ENCODE measurements at regions not wholly inside any gene's neighbourhood (a gene's known extent, or its start where the extent isn't known, plus 50 kb on each side); places are given as distances from the start of the nearest gene placed in this dataset.
"Not testable (repeated sequence)": the region's sequence is repeated elsewhere in the genome, so short reads cannot be mapped to it uniquely, and the experiment has no call there.

- no peaks in the 10 kb centered on the region for H3K4me1 ChIP-seq
- H3K4me3 ChIP-seq: no peak overlapping the region
- H3K36me3 ChIP-seq: no peaks in the 10 kb centered on the region
- DNase-seq (ENCODE audit: low spot score in 2 of 2): no peak
- no peaks in the 10 kb centered on the region for H3K27me3 ChIP-seq
- H3K27ac ChIP-seq: no peak overlapping the region
- intact Hi-C loops (cut with DNase I): no loop called here
- no peaks in the 10 kb centered on the region for H3K9me3 ChIP-seq
- TF ChIP-seq, protein P1, sequence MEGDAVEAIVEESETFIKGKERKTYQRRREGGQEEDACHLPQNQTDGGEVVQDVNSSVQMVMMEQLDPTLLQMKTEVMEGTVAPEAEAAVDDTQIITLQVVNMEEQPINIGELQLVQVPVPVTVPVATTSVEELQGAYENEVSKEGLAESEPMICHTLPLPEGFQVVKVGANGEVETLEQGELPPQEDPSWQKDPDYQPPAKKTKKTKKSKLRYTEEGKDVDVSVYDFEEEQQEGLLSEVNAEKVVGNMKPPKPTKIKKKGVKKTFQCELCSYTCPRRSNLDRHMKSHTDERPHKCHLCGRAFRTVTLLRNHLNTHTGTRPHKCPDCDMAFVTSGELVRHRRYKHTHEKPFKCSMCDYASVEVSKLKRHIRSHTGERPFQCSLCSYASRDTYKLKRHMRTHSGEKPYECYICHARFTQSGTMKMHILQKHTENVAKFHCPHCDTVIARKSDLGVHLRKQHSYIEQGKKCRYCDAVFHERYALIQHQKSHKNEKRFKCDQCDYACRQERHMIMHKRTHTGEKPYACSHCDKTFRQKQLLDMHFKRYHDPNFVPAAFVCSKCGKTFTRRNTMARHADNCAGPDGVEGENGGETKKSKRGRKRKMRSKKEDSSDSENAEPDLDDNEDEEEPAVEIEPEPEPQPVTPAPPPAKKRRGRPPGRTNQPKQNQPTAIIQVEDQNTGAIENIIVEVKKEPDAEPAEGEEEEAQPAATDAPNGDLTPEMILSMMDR (IDR thresholded peaks at IDR 0.05): no peak
These were observed 55.1 kb upstream of the PELI2 start for GRCh38 chr14:56063131-56063530.

DNA sequence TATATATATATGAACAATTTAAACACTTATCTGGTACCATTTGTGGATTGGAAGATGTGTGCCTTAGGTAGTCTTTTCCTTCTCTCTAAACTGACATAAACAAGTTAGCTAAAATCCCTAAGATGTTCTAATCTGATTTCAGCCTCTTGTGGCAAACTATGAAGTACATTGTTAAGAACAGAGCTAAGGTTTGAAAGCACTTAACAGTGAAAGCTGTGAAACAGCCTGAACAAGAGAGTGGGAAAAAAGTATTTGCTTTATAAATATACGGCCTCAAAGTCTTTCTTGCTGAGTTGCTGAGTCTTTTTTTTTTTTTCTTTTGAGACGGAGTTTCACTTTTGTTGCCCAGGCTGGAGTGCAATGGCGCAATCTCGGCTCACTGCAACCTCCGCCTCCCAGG lies 53.7 kb upstream of the PELI2 start:
- TF ChIP-seq, protein P1 (IDR thresholded peaks at IDR 0.05): no peak
- Histone ChIP-seq H3K4me1 (no peaks in the 10 kb centered on the region), H3K36me3 (no peaks in the 10 kb centered on the region), H3K27ac (no peak overlapping the region), H3K27me3 (no peaks in the 10 kb centered on the region), H3K4me3 (no peak overlapping the region), H3K9me3 (no peaks in the 10 kb centered on the region)
- no peak for DNase-seq (ENCODE audit: low spot score in 2 of 2)
- intact Hi-C loops (cut with DNase I): no loop called here

DNA sequence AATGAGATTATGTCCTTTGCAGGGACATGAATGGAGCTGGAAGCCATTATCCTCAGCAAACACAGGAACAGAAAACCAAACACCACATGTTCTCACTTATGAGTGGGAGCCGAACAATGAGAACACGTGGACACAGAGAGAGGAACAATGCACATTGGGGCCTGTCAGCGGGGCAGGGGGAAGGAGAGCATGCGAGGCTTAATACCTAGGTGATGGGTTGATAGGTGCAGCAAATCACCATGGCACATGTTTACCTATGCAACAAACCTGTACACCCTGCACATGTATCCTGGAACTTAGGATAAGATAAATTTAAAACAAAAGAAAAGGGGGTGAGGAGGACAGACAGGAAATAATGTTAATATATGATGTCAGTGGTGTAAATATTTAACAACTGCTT lies 53.0 kb upstream of the PELI2 start:
- DNase-seq (ENCODE audit: low spot score in 2 of 2); H3K27ac ChIP-seq; H3K4me1 ChIP-seq; H3K27me3 ChIP-seq; H3K4me3 ChIP-seq; intact Hi-C loops (cut with DNase I); H3K36me3 ChIP-seq; H3K9me3 ChIP-seq: not testable (repeated sequence)

- intact Hi-C loops (cut with DNase I): no loop called here
- H3K27ac ChIP-seq: no peak overlapping the region
- no peak overlapping the region for H3K4me3 ChIP-seq
These were observed 52.5 kb upstream of the PELI2 start for GRCh38 chr14:56065621-56066290.

More at GRCh38 chr14:56065621-56066290, 52.5 kb upstream of the PELI2 start:
- no peak for DNase-seq (ENCODE audit: low spot score in 2 of 2)
- no peaks in the 10 kb centered on the region for H3K4me1 ChIP-seq
- TF ChIP-seq, protein P1 (IDR thresholded peaks at IDR 0.05): no peak
- H3K36me3 ChIP-seq: no peaks in the 10 kb centered on the region
- no peaks in the 10 kb centered on the region for H3K9me3 ChIP-seq
- no peaks in the 10 kb centered on the region for H3K27me3 ChIP-seq

Data from ascending aorta (tissue), 2 donors.